ENCODE measurements at regions not wholly inside any gene's neighbourhood (a gene's known extent, or its start where the extent isn't known, plus 50 kb on each side); places are given as distances from the start of the nearest gene placed in this dataset.

- peak; percentile 67 for DNase-seq (ENCODE audit: low spot score)
Measured at GRCh38 chr5:117945258-117945657, 1043.1 kb downstream of the DTWD2 start.

GRCh38 chr5:117943541-117943940 is 1044.8 kb downstream of the DTWD2 start:
- DNase-seq (ENCODE audit: low spot score) = peak; percentile 8

- no peak for DNase-seq (ENCODE audit: low spot score)
Measured at GRCh38 chr5:117942861-117943519, 1045.4 kb downstream of the DTWD2 start.

- DNase-seq (ENCODE audit: low spot score) = no peak
Measured at GRCh38 chr5:117893211-117893610, 1095.1 kb downstream of the DTWD2 start.

- DNase-seq (ENCODE audit: low spot score) = no peak
Measured at GRCh38 chr5:117892360-117892759, 1096.0 kb downstream of the DTWD2 start.

- peak; percentile 61 for DNase-seq (ENCODE audit: low spot score)
Measured at GRCh38 chr5:117889596-117889995, 1098.8 kb downstream of the DTWD2 start.

DNA sequence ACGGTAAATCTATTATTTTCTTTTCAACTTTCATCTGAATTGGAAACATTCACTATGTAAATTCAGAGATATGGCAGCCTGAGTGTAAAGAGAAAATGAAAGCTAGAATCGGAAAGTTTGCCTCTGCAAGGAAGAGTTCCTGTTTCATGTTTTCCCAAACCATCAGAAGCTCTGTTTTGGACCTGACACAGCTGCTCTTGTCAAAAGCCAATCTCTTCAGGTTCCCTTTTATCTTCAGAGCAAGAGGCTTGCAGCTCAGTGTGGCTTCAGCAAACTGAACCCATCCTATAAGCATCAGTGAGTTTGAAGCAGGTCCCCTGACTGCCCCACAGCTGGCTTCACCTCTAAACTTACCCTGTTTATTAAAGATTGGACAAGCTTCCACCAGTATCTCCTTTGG is 1099.7 kb downstream of the DTWD2 start:
- DNase-seq (ENCODE audit: low spot score) = peak; percentile 35

- no peak for DNase-seq (ENCODE audit: low spot score)
Measured at GRCh38 chr5:117881426-117882230, 1106.7 kb downstream of the DTWD2 start.

- DNase-seq (ENCODE audit: low spot score) = no peak
Measured at GRCh38 chr5:117880932-117881331, 1107.4 kb downstream of the DTWD2 start.

- DNase-seq (ENCODE audit: low spot score) = no peak
Measured at GRCh38 chr5:117877731-117878130, 1110.6 kb downstream of the DTWD2 start.

DNA sequence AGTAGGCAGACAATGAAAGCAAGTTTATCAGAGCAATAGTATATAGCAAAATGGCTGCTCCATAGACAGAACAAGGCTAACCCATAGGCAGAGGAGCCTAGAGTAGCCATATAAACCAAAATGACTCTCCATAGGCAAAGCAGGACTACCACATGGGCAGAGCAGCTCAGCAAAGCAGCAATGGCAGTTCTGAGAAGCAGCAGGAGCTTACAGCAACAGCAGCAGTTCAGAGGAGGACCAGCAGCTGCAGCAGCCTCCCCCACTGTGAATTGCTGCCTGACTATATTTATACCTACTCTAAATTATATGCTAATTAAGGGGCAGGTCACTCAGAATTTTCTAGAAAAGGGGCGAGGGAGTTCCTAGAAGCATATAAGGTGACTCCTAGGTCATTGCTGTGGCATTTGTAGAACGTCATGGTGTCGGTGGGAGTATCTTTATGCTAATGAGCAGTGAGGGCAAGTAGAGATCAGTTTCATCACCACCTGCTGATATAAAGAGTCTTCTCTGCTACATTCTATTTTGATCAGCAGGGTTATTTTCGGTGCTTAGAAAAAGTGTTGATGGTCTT is 1115.5 kb downstream of the DTWD2 start:
- DNase-seq (ENCODE audit: low spot score) = no peak

DNA sequence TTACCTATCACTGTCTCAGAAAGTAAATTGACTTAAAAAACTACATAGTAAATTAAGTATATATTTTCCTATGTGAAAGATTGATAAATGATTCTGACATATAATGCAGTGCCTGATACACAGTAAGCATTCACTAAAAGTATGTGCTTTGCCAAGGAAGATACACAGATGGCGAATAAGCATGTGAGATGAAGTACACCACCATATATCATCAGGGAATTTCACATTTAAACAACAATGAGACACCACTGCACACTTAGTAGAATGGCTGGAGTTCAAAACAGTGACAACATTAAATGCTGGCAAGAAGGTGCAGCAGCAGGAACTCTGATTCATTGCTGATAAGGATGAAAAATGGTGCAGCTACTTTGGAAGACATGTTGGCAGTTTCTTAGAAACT is 1118.8 kb downstream of the DTWD2 start:
- DNase-seq (ENCODE audit: low spot score) = no peak

DNA sequence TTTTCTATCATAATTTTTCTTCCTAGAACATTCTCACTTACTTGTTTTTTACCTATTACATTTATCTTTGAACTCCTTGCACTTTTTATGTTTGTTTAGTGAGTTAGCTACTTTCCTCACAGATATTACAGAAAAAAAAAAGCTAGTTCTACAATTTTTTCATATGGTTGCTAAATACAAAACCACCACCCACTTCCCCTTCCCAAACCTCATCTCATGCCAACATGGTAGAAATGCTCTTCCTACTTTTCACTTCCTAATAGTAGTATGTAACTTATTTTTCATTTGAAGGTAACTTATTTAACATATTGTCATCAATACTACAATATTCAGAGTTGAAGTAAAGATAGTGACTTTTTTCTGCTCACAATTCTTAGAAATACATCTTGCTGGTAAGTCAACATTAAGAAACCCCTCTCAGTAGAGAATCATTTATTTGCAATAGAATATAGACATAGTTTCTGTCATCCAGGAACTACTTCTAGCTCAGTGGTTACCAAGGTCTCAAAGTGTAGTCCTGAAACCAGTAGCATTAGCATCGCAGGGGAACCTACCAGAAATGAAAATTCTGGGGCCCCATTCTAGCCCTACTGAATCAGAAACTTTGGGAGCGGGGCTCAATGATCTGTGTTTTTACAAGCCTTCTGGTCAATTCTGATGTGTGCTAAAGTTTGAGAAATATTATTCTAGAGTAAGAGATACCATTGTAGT is 1124.6 kb downstream of the DTWD2 start:
- DNase-seq (ENCODE audit: low spot score) = no peak

DNA sequence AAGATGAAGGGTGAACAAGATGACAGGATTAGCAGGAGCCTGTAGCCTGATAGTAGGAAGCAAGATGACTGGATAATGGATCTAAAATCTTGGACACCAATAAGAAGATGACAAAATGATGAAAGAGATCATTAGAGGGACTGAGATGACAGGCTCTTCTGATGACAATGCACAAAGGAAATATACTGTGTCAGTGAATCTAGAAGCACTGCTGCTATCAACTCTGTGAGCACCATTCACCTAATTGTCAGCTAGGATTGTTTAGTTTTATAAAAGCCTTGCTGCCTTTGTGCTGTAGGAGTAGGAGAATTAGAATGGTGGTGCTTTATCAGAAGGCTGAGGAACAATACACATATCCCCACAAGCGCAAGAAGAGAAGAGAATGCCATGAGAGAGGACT is 1127.8 kb downstream of the DTWD2 start:
- DNase-seq (ENCODE audit: low spot score) = no peak

- DNase-seq (ENCODE audit: low spot score) = no peak
Measured at GRCh38 chr5:117859176-117859575, 1129.2 kb downstream of the DTWD2 start.

GRCh38 chr5:117856713-117857112 is 1131.6 kb downstream of the DTWD2 start:
- DNase-seq (ENCODE audit: low spot score) = no peak

DNA sequence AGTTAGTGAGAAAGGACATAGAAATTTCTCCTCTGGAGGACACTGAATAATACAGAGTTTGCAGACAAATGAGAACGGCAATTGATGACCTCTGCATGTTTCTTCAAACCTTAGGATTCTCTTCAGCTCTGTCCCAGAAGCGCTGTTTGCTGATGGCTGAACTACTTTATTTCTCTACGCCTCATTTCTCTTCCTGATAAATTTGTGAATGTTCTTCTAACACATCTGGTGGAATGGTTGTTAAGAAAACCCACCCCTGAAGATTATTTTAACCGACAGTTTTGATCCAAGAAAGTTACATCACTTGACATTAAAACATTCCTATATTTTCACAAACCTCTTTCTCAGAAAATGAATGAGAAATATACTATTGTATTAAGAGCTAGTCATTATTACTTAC is 1150.6 kb downstream of the DTWD2 start:
- DNase-seq (ENCODE audit: low spot score) = no peak

DNA sequence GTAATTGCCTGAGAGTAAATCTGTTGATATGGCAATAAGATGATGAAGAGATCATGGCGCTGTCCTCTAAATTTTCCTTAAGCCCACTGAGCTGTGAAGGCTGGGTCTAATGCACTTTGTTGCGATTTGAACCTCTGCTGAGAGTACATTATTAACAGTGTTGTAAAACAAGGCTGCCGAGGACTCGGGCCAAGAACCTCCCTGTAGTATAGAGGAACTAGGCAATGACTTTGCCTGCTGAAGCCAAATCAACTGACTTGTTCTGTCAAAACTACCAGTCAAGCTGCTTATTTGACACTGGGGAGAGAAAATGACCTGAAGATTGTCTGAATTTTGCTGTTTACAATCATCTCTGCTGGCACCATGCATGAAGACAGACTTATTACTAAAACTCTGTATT is 1154.7 kb downstream of the DTWD2 start:
- no peak for DNase-seq (ENCODE audit: low spot score)

GRCh38 chr5:117829646-117830045 is 1158.7 kb downstream of the DTWD2 start:
- no peak for DNase-seq (ENCODE audit: low spot score)

DNA sequence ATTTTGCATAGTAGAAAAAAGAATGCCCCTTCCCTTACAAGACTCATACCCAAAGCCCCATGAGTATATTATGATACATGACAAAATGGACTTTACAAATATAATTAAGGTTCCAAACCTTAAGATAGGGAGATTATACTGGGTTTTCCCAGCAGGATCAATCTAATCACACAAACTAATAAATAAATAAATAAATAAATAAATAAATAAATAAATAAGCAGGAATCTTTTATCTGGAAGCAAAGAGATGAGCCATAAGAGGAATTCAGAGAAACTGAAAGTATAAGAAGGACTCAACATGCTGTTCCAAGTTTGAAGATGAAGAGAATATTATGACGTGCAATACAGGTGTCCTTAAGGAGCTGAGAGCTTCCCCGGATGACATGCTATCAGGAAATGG is 1174.5 kb downstream of the DTWD2 start:
- DNase-seq (ENCODE audit: low spot score) = no peak

GRCh38 chr5:117812861-117813260 is 1175.5 kb downstream of the DTWD2 start:
- DNase-seq (ENCODE audit: low spot score) = no peak

GRCh38 chr5:117809251-117809650 is 1179.1 kb downstream of the DTWD2 start:
- DNase-seq (ENCODE audit: low spot score) = no peak
